H1 (cell line): ENCODE measurements at regions not wholly inside any gene's neighbourhood (a gene's known extent, or its start where the extent isn't known, plus 50 kb on each side); places are given as distances from the start of the nearest gene placed in this dataset.

Experiments used
- CTCF ChIA-PET: fragments of 300-600 bp; sonication (Branson Sonifier 250); formaldehyde crosslinking; loops from one replicate; lab custom pipeline; 2021; ENCODE audit not compliant: partially characterized antibody; lab: Charles Lee
- POLR2A ChIA-PET: fragments of 300-600 bp; sonication (Branson Sonifier 250); formaldehyde crosslinking; loops from one replicate; lab custom pipeline; 2021; ENCODE audit warnings: inconsistent platforms; ENCODE audit not compliant: partially characterized antibody; lab: Charles Lee
- DNase-seq, 2 experiments: peaks; one replicate each; pipeline versions ENCODE4 v3.0.0 to v3.0.0-alpha.2; 2010 to 2022; ENCODE audit warnings: low spot score in 2 of 2, low read depth in 1 of 2, mixed read lengths in 1 of 2
- FAIRE-seq: peaks from 2 replicates; lab custom pipeline; 2011; peaks lifted over from hg19 to GRCh38; lab: Jason Lieb, UNC
- H2AFZ ChIP-seq: 2 replicates; pipeline ENCODE4 v1.8.1; 2012; ENCODE audit warnings: low read length, inconsistent platforms
- H2AK5ac ChIP-seq: 2 replicates; pipeline ENCODE4 v1.6.1; 2013; ENCODE audit warnings: low read depth, low read length
- H2BK120ac ChIP-seq: replicated peaks from 2 replicates; pipeline ENCODE3; 2013; ENCODE audit warnings: low read depth, low read length, inconsistent platforms
- H2BK12ac ChIP-seq: 2 replicates; pipeline ENCODE4 v1.6.1; 2013; ENCODE audit warnings: low read depth, low read length
- H2BK15ac ChIP-seq: 2 replicates; pipeline ENCODE4 v1.6.1; 2013; ENCODE audit warnings: low read length
- H2BK20ac ChIP-seq: 2 replicates; pipeline ENCODE4 v1.6.1; 2013; ENCODE audit warnings: low read length
- H2BK5ac ChIP-seq: 2 replicates; pipeline ENCODE4 v1.6.1; 2013; ENCODE audit warnings: low read depth, low read length
- H3K14ac ChIP-seq: 2 replicates; pipeline ENCODE4 v1.6.1; 2013; ENCODE audit warnings: inconsistent platforms; ENCODE audit not compliant: insufficient read length
- H3K18ac ChIP-seq: 2 replicates; pipeline ENCODE4 v1.6.1; 2013; ENCODE audit warnings: low read length; ENCODE audit errors: extremely low read depth
- H3K23ac ChIP-seq: 2 replicates; pipeline ENCODE4 v1.6.1; 2013; ENCODE audit warnings: inconsistent platforms; ENCODE audit not compliant: insufficient read length
- H3K23me2 ChIP-seq: 2 replicates; pipeline ENCODE4 v1.6.1; 2013; ENCODE audit warnings: low read depth, low read length
- H3K27ac ChIP-seq: 2 replicates; pipeline ENCODE4 v1.6.1; 2011; ENCODE audit warnings: low read depth, low read length, inconsistent platforms
- H3K27me3 ChIP-seq, 4 experiments: replicated peaks in 1 of 4; 1 replicate in 1 of 4; 2 replicates in 3 of 4; pipeline versions ENCODE4 v1.6.1 to v1.8.1; 2011 to 2013; ENCODE audit warnings: low read length in 3 of 4, mild to moderate bottlenecking in 3 of 4, inconsistent platforms in 2 of 4, mixed read lengths in 2 of 4, moderate library complexity in 1 of 4; ENCODE audit not compliant: control insufficient read depth in 3 of 4, insufficient read depth in 3 of 4; ENCODE audit errors: extremely low read depth in 1 of 4
- H3K36me3 ChIP-seq, 4 experiments: 2 replicates each; pipeline versions ENCODE4 v1.6.1 to v1.8.1; 2011 to 2013; ENCODE audit warnings: mild to moderate bottlenecking in 4 of 4, low read length in 3 of 4, moderate library complexity in 2 of 4, control low read depth in 1 of 4, inconsistent platforms in 1 of 4; ENCODE audit not compliant: insufficient read depth in 4 of 4, control insufficient read depth in 2 of 4
- H3K4ac ChIP-seq: replicated peaks from 2 replicates; pipeline ENCODE3; 2013; ENCODE audit warnings: low read length, low read depth, mixed read lengths, inconsistent platforms; ENCODE audit not compliant: insufficient read length
- H3K4me1 ChIP-seq, 4 experiments: replicated peaks in 1 of 4; 1 replicate in 1 of 4; 2 replicates in 3 of 4; pipeline versions ENCODE4 v1.6.1 to v1.8.1; 2011 to 2013; ENCODE audit warnings: low read length in 3 of 4, inconsistent platforms in 2 of 4, mixed read lengths in 1 of 4; ENCODE audit not compliant: insufficient read depth in 4 of 4, control insufficient read depth in 3 of 4
- H3K4me2 ChIP-seq, 2 experiments: 2 replicates each; pipeline versions ENCODE4 v1.6.1 to v1.8.1; 2011 to 2013; ENCODE audit warnings: low read depth in 2 of 2, low read length in 2 of 2, control low read depth in 1 of 2, inconsistent platforms in 1 of 2, mild to moderate bottlenecking in 1 of 2; ENCODE audit not compliant: insufficient read depth in 1 of 2
- H3K4me3 ChIP-seq, 4 experiments: fragments of 200-600, 300-600 bp in 1 of 4; sonication (generic), shearing (Covaris generic), sonication (Bioruptor Twin) in 1 of 4; 2 replicates each; pipeline versions ENCODE4 v1.5.1 to v1.8.1; 2011 to 2016; ENCODE audit warnings: low read length in 4 of 4, low read depth in 3 of 4, control low read depth in 2 of 4, inconsistent platforms in 2 of 4, mild to moderate bottlenecking in 2 of 4, mixed read lengths in 1 of 4, moderate library complexity in 1 of 4; ENCODE audit not compliant: insufficient read depth in 2 of 4; ENCODE audit errors: extremely low read depth in 1 of 4
- H3K56ac ChIP-seq: replicated peaks from 2 replicates; pipeline ENCODE3; 2013; ENCODE audit warnings: low read depth, mild to moderate bottlenecking, mixed read lengths, low read length, inconsistent platforms; ENCODE audit not compliant: insufficient read length
- H3K79me1 ChIP-seq: 2 replicates; pipeline ENCODE4 v1.6.1; 2013; ENCODE audit warnings: low read depth, low read length, control low read depth
- H3K79me2 ChIP-seq, 2 experiments: 2 replicates each; pipeline versions ENCODE4 v1.6.1 to v1.8.1; 2012 to 2013; ENCODE audit warnings: low read length in 2 of 2, mild to moderate bottlenecking in 2 of 2, inconsistent platforms in 1 of 2; ENCODE audit not compliant: insufficient read depth in 2 of 2, control insufficient read depth in 1 of 2
- H3K9ac ChIP-seq, 4 experiments: replicated peaks in 1 of 4; 1 replicate in 1 of 4; 2 replicates in 3 of 4; pipeline versions ENCODE4 v1.6.1 to v1.8.1; 2011 to 2013; ENCODE audit warnings: low read depth in 3 of 4, low read length in 3 of 4, control low read depth in 2 of 4, mild to moderate bottlenecking in 2 of 4, moderate library complexity in 2 of 4, inconsistent platforms in 1 of 4; ENCODE audit errors: extremely low read depth in 1 of 4
- H3K9me3 ChIP-seq, 2 experiments: 2 replicates each; pipeline versions ENCODE4 v1.6.1 to v1.8.1; 2012 to 2013; ENCODE audit warnings: mild to moderate bottlenecking in 2 of 2, moderate library complexity in 2 of 2, control low read depth in 1 of 2, inconsistent platforms in 1 of 2, low read depth in 1 of 2, low read length in 1 of 2, mixed read lengths in 1 of 2; ENCODE audit not compliant: insufficient read depth in 2 of 2
- H4K20me1 ChIP-seq, 2 experiments: replicated peaks in 1 of 2; 2 replicates each; pipeline versions ENCODE3 to v1.8.1; 2011 to 2013; ENCODE audit warnings: inconsistent platforms in 2 of 2, low read length in 2 of 2, mild to moderate bottlenecking in 1 of 2; ENCODE audit not compliant: insufficient read depth in 2 of 2, control insufficient read depth in 1 of 2
- H4K5ac ChIP-seq: 2 replicates; pipeline ENCODE4 v1.6.1; 2013; ENCODE audit warnings: low read length, low read depth, mixed read lengths, inconsistent platforms; ENCODE audit not compliant: insufficient read length
- H4K8ac ChIP-seq: 2 replicates; pipeline ENCODE4 v1.8.0; 2013; ENCODE audit warnings: mild to moderate bottlenecking, moderate library complexity, low read length, inconsistent platforms; ENCODE audit not compliant: insufficient read depth; ENCODE audit errors: extremely low read depth
- H4K91ac ChIP-seq: replicated peaks from 2 replicates; pipeline ENCODE3; 2013; ENCODE audit warnings: low read length, mixed read lengths, inconsistent platforms; ENCODE audit not compliant: insufficient read length
- EP300 ChIP-seq, 2 experiments: IDR thresholded peaks; 1 replicate in 1 of 2; 2 replicates in 1 of 2; pipeline ENCODE4 v1.6.1; 2011 to 2012; ENCODE audit warnings: low read depth in 2 of 2, low read length in 2 of 2, mild to moderate bottlenecking in 2 of 2, borderline replicate concordance in 1 of 2, inconsistent platforms in 1 of 2, moderate library complexity in 1 of 2
- WGBS, 2 experiments: shearing (Covaris generic) in 1 of 2; methylation state at CpG; one replicate each; pipeline versions ENCODE4 v1.1.6 to v1.1.7; 2013 to 2015; ENCODE audit warnings: low lambda C conversion rate in 2 of 2, mixed read lengths in 2 of 2, inconsistent platforms in 1 of 2, low coverage in 1 of 2, missing lambda C conversion rate in 1 of 2; ENCODE audit not compliant: insufficient replicate concordance in 2 of 2, insufficient coverage in 1 of 2, insufficient read length in 1 of 2; ENCODE audit errors: extremely low coverage in 1 of 2, missing lambda C conversion rate in 1 of 2; 5-methylcytosine and 5-hydroxymethylcytosine counted together

- Histone ChIP-seq H4K5ac (no peak overlapping the region), H3K9ac (no peak overlapping the region), H3K4me2 (no peak overlapping the region), H2AFZ (no peak overlapping the region), H4K8ac (no peak overlapping the region), H3K27me3 (no peaks in the 10 kb centered on the region), H2BK120ac (no peak overlapping the region), H2BK20ac (no peak overlapping the region), H2AK5ac (no peak overlapping the region), H3K9me3 (no peaks in the 10 kb centered on the region), H2BK5ac (no peak overlapping the region), H3K79me1 (no peaks in the 10 kb centered on the region), H3K14ac (no peak overlapping the region), H4K20me1 (no peaks in the 10 kb centered on the region), H3K4me3 (no peak overlapping the region), H3K79me2 (no peaks in the 10 kb centered on the region), H2BK15ac (no peak overlapping the region), H2BK12ac (no peak overlapping the region), H3K36me3 (no peaks in the 10 kb centered on the region), H3K4ac (no peak overlapping the region), H3K56ac (no peak overlapping the region), H3K27ac (no peak overlapping the region), H3K18ac (no peak overlapping the region), H4K91ac (no peak overlapping the region), H3K23me2 (no peaks in the 10 kb centered on the region), H3K23ac (no peak overlapping the region), H3K4me1 (no peaks in the 10 kb centered on the region)
- POLR2A ChIA-PET, result no interaction called here
- CTCF ChIA-PET, result no interaction called here
- 86% methylated on average over 1 of the region's 1 CpG; no CpG with 5 or more reads in 1 of the 2 experiments for WGBS, 2 experiments
- DNase-seq (no peak), FAIRE-seq (no peak)
- no peak for TF ChIP-seq EP300 (IDR thresholded peaks at IDR 0.05; ENCODE audit: borderline replicate concordance in 1 of 2, low read depth in 2 of 2, low read length in 2 of 2)
Observed at GRCh38 chr1:104624538-104624937, 874.8 kb downstream of the AMY1C start.
